IMR-90 (cell line): ENCODE measurements at regions not wholly inside any gene's neighbourhood (a gene's known extent, or its start where the extent isn't known, plus 50 kb on each side); places are given as distances from the start of the nearest gene placed in this dataset.

Experiments
- ATAC-seq: fragments of 200-7000 bp; cut with Tn5 transposase; 2 replicates; pipeline ENCODE4 v1.9.1; 2020; ENCODE audit warnings: low read depth, mild to moderate bottlenecking, moderate library complexity
- BruUV-seq: library from RNA; stranded (reverse); fragments of 400-500 nt; replicated peaks from 2 replicates; lab custom pipeline; 2021; lab: Mats Ljungman, UMichigan
- CTCF ChIA-PET: fragments of 300-600 bp; formaldehyde crosslinking; extraction: SDS; loops from one replicate; lab custom pipeline; 2021; ENCODE audit warnings: antibody characterized with exemption; lab: Yijun Ruan, JAX
- POLR2A ChIA-PET: fragments of 300-600 bp; sonication (Branson Sonifier 250); formaldehyde crosslinking; loops from one replicate; lab custom pipeline; 2022; ENCODE audit warnings: antibody characterized with exemption; ENCODE audit not compliant: unreplicated experiment; lab: Charles Lee
- DNase-seq: peaks from one replicate; pipeline ENCODE4 v3.0.0; 2013
- H2AFZ ChIP-seq: replicated peaks from 2 replicates; pipeline ENCODE3; 2013; ENCODE audit warnings: low read length, mild to moderate bottlenecking; ENCODE audit not compliant: poor library complexity
- H2AK5ac ChIP-seq: 2 replicates; pipeline ENCODE4 v1.6.1; 2013; ENCODE audit warnings: low read depth, low read length, inconsistent platforms
- H2AK9ac ChIP-seq: replicated peaks from 2 replicates; pipeline ENCODE3; 2013; ENCODE audit warnings: mild to moderate bottlenecking, low read depth, low read length, moderate library complexity; ENCODE audit not compliant: poor library complexity
- H2BK120ac ChIP-seq: 2 replicates; pipeline ENCODE4 v1.6.1; 2013; ENCODE audit warnings: low read depth, low read length, inconsistent platforms
- H2BK15ac ChIP-seq: 3 replicates; pipeline ENCODE4 v1.6.1; 2013; ENCODE audit warnings: low read depth, low read length, inconsistent platforms
- H2BK20ac ChIP-seq: 2 replicates; pipeline ENCODE4 v1.6.1; 2013; ENCODE audit warnings: low read depth, mild to moderate bottlenecking, inconsistent platforms, low read length, moderate library complexity
- H2BK5ac ChIP-seq: 2 replicates; pipeline ENCODE4 v1.6.1; 2013; ENCODE audit warnings: mild to moderate bottlenecking, low read depth, low read length, inconsistent platforms; ENCODE audit not compliant: poor library complexity, severe bottlenecking
- H3K14ac ChIP-seq: replicated peaks from 2 replicates; pipeline ENCODE4 v1.6.1; 2013; ENCODE audit warnings: low read depth, low read length, inconsistent platforms
- H3K18ac ChIP-seq: 2 replicates; pipeline ENCODE4 v1.6.1; 2013; ENCODE audit warnings: low read depth, low read length, control low read depth
- H3K23ac ChIP-seq: 2 replicates; pipeline ENCODE4 v1.6.1; 2013; ENCODE audit warnings: low read depth, low read length, inconsistent platforms
- H3K27ac ChIP-seq: 2 replicates; pipeline ENCODE4 v1.5.1; 2013; ENCODE audit warnings: mild to moderate bottlenecking, control low read depth, low read length; ENCODE audit not compliant: insufficient read depth
- H3K27me3 ChIP-seq: 2 replicates; pipeline ENCODE4 v1.6.1; 2013; ENCODE audit warnings: low read length; ENCODE audit not compliant: control insufficient read depth, insufficient read depth
- H3K36me3 ChIP-seq: 2 replicates; pipeline ENCODE4 v1.6.1; 2013; ENCODE audit warnings: low read length, mixed read lengths; ENCODE audit not compliant: control insufficient read depth, insufficient read depth
- H3K4ac ChIP-seq: 2 replicates; pipeline ENCODE4 v1.6.1; 2013; ENCODE audit warnings: low read depth, low read length, inconsistent platforms
- H3K4me1 ChIP-seq: 2 replicates; pipeline ENCODE4 v1.6.1; 2013; ENCODE audit warnings: low read length, mixed read lengths; ENCODE audit not compliant: control insufficient read depth, insufficient read depth
- H3K4me2 ChIP-seq: 2 replicates; pipeline ENCODE4 v1.6.1; 2013; ENCODE audit warnings: low read depth, mild to moderate bottlenecking, control low read depth, low read length, moderate library complexity
- H3K4me3 ChIP-seq: 2 replicates; pipeline ENCODE4 v1.5.1; 2013; ENCODE audit warnings: low read depth, mild to moderate bottlenecking, control low read depth, low read length, moderate library complexity; ENCODE audit not compliant: insufficient read depth
- H3K56ac ChIP-seq: 2 replicates; pipeline ENCODE4 v1.6.1; 2013; ENCODE audit warnings: low read length, inconsistent platforms; ENCODE audit not compliant: insufficient read depth; ENCODE audit errors: extremely low read depth
- H3K79me1 ChIP-seq, 2 experiments: 2 replicates each; pipeline ENCODE4 v1.6.1; 2013; ENCODE audit warnings: low read length in 2 of 2, inconsistent platforms in 1 of 2, low read depth in 1 of 2
- H3K9ac ChIP-seq: 2 replicates; pipeline ENCODE4 v1.6.1; 2013; ENCODE audit warnings: low read depth, low read length, control low read depth
- H3K9me1 ChIP-seq: 2 replicates; pipeline ENCODE4 v1.6.1; 2013; ENCODE audit warnings: low read length, inconsistent platforms; ENCODE audit not compliant: insufficient read depth
- H3K9me3 ChIP-seq: 2 replicates; pipeline ENCODE4 v1.6.1; 2013; ENCODE audit warnings: low read length; ENCODE audit not compliant: control insufficient read depth, insufficient read depth
- H4K20me1 ChIP-seq: 2 replicates; pipeline ENCODE4 v1.6.1; 2013; ENCODE audit warnings: low read length, inconsistent platforms; ENCODE audit not compliant: insufficient read depth
- H4K5ac ChIP-seq: 2 replicates; pipeline ENCODE4 v1.6.1; 2013; ENCODE audit warnings: mild to moderate bottlenecking, low read depth, low read length, control low read depth
- H4K8ac ChIP-seq, 2 experiments: 2 replicates each; pipeline ENCODE4 v1.6.1; 2013; ENCODE audit warnings: low read depth in 2 of 2, low read length in 2 of 2, control low read depth in 1 of 2, inconsistent platforms in 1 of 2
- H4K91ac ChIP-seq: 2 replicates; pipeline ENCODE4 v1.6.1; 2013; ENCODE audit warnings: low read depth, low read length, inconsistent platforms; ENCODE audit not compliant: insufficient read depth
- FOS ChIP-seq: fragments of 150-350 bp; IDR thresholded peaks from 2 replicates; pipeline ENCODE4 v1.6.1; 2016; ENCODE audit warnings: low read depth, low read length
- NFE2L2 ChIP-seq: fragments of 150-350 bp; IDR thresholded peaks from 2 replicates; pipeline ENCODE4 v1.6.1; 2016; ENCODE audit warnings: low read depth, mild to moderate bottlenecking, low read length
- SMC3 ChIP-seq: fragments of 150-350 bp; IDR thresholded peaks from 2 replicates; pipeline ENCODE4 v1.6.1; 2016; ENCODE audit warnings: low read depth, mild to moderate bottlenecking, antibody characterized with exemption, low read length, moderate library complexity
- USF2 ChIP-seq: fragments of 150-350 bp; IDR thresholded peaks from 2 replicates; pipeline ENCODE4 v1.6.1; 2017; ENCODE audit warnings: mild to moderate bottlenecking, antibody characterized with exemption, low read length, low read depth
- dilution Hi-C: fragments of 300-500 bp; cut with HindIII; formaldehyde crosslinking; loops from one replicate; pipeline ENCODE4 v1.14.3; 2018; ENCODE audit warnings: low sequenced_read_pairs; ENCODE audit not compliant: unreplicated experiment
- in situ Hi-C: fragments of 300-500 bp; cut with MboI; formaldehyde crosslinking; loops from 3 replicates; pipeline ENCODE4 v1.14.3; 2019; ENCODE audit warnings: low sequenced_read_pairs, inconsistent platforms, mixed read lengths
- intact Hi-C: fragments of 100-400 bp; cut with micrococcal nuclease; formaldehyde crosslinking; loops from 2 replicates; pipeline ENCODE4 v1.10.0; 2022

GRCh38 chr12:125387206-125387605, 322.0 kb downstream of the AACS start:
- Histone ChIP-seq H3K36me3 (no peaks in the 10 kb centered on the region), H3K4ac (no peak overlapping the region), H2BK15ac (no peak overlapping the region), H3K14ac (no peak overlapping the region), H3K4me1 (no peaks in the 10 kb centered on the region), H3K79me1 (no peaks in the 10 kb centered on the region), H3K18ac (no peak overlapping the region), H4K8ac (no peak overlapping the region), H3K23ac (no peak overlapping the region), H4K20me1 (no peaks in the 10 kb centered on the region), H2BK120ac (no peak overlapping the region), H2AK9ac (no peak overlapping the region), H3K27me3 (no peaks in the 10 kb centered on the region), H3K9ac (no peak overlapping the region), H3K9me1 (no peaks in the 10 kb centered on the region), H2BK20ac (no peak overlapping the region), H4K91ac (no peak overlapping the region), H3K56ac (no peak overlapping the region), H2AK5ac (no peak overlapping the region), H2AFZ (no peak overlapping the region), H4K5ac (no peak overlapping the region), H3K4me2 (no peak overlapping the region), H3K9me3 (peaks cover 16% of the 10 kb centered on the region), H3K27ac (no peak overlapping the region), H3K4me3 (no peak overlapping the region), H2BK5ac (no peak overlapping the region)
- in situ Hi-C loops (no loop called here), dilution Hi-C loops (no loop called here), intact Hi-C loops (no loop called here)
- ATAC-seq (no peak), DNase-seq (no peak)
- BruUV-seq: no TSS peak
- ChIA-PET CTCF (no interaction called here), POLR2A (no interaction called here)
- TF ChIP-seq NFE2L2 (no peak), SMC3 (no peak), FOS (no peak), USF2 (no peak)
